IMR-90 (cell line): ENCODE measurements at regions not wholly inside any gene's neighbourhood (a gene's known extent, or its start where the extent isn't known, plus 50 kb on each side); places are given as distances from the start of the nearest gene placed in this dataset.

Experiments
- CHD1 ChIP-seq: IDR thresholded peaks from 2 replicates; pipeline ENCODE4 v1.6.1; 2012; ENCODE audit warnings: low read depth, low read length, improper control_type of control experiment
- CTCF ChIP-seq: conservative IDR thresholded peaks from 2 replicates; pipeline ENCODE4 v1.5.1; 2012; ENCODE audit warnings: mild to moderate bottlenecking, low read depth, low read length, improper control_type of control experiment
- ELK1 ChIP-seq: fragments of 150-350 bp; IDR thresholded peaks from 2 replicates; pipeline ENCODE4 v1.6.1; 2016; ENCODE audit warnings: low read depth, mild to moderate bottlenecking, low read length, moderate library complexity, borderline replicate concordance
- FOS ChIP-seq: fragments of 150-350 bp; IDR thresholded peaks from 2 replicates; pipeline ENCODE4 v1.6.1; 2016; ENCODE audit warnings: low read depth, low read length
- MAFK ChIP-seq: IDR thresholded peaks from 2 replicates; pipeline ENCODE4 v1.6.1; 2012; ENCODE audit warnings: low read depth, low read length, improper control_type of control experiment
- MAZ ChIP-seq: IDR thresholded peaks from 2 replicates; pipeline ENCODE4 v1.6.1; 2012; ENCODE audit warnings: low read depth, mild to moderate bottlenecking, low read length, improper control_type of control experiment, moderate library complexity, borderline replicate concordance
- MXI1 ChIP-seq: IDR thresholded peaks from 2 replicates; pipeline ENCODE4 v1.6.1; 2012; ENCODE audit warnings: low read depth, mild to moderate bottlenecking, low read length, moderate library complexity, borderline replicate concordance
- POLR2A ChIP-seq: IDR thresholded peaks from 2 replicates; pipeline ENCODE4 v1.6.1; 2012; ENCODE audit warnings: mild to moderate bottlenecking, low read depth, low read length
- RAD21 ChIP-seq: IDR thresholded peaks from 2 replicates; pipeline ENCODE4 v1.6.1; 2012; ENCODE audit warnings: low read length, improper control_type of control experiment
- SMC3 ChIP-seq: fragments of 150-350 bp; IDR thresholded peaks from 2 replicates; pipeline ENCODE4 v1.6.1; 2016; ENCODE audit warnings: low read depth, mild to moderate bottlenecking, antibody characterized with exemption, low read length, moderate library complexity
- USF2 ChIP-seq: fragments of 150-350 bp; IDR thresholded peaks from 2 replicates; pipeline ENCODE4 v1.6.1; 2017; ENCODE audit warnings: mild to moderate bottlenecking, antibody characterized with exemption, low read length, low read depth

- TF ChIP-seq CHD1 (no peak), CTCF (no peak), FOS (no peak), POLR2A (no peak), RAD21 (no peak), ELK1 (no peak), MAFK (no peak), MAZ (no peak), MXI1 (no peak), SMC3 (no peak), USF2 (no peak)
Observed at GRCh38 chr4:175875993-175876771, 64.1 kb upstream of the GPM6A start.
